ENCODE measurements at regions not wholly inside any gene's neighbourhood (a gene's known extent, or its start where the extent isn't known, plus 50 kb on each side); places are given as distances from the start of the nearest gene placed in this dataset.
A peak's percentile ranks its signal among the peaks of the same experiment; 100 is the strongest.

- no peak for DNase-seq
- TF ChIP-seq POLR2A (IDR thresholded peaks at IDR 0.05; ENCODE audit: low read length): no peak
- no peak for TF ChIP-seq GATA1 (IDR thresholded peaks at IDR 0.05; ENCODE audit: low read depth, low read length)
These were observed 366.5 kb downstream of the FOXA2 start for GRCh38 chr20:22217712-22218352.

- no peak for DNase-seq
- TF ChIP-seq POLR2A (IDR thresholded peaks at IDR 0.05; ENCODE audit: low read length) (no peak), GATA1 (IDR thresholded peaks at IDR 0.05; ENCODE audit: low read depth, low read length) (no peak)
These were observed 367.4 kb downstream of the FOXA2 start for GRCh38 chr20:22216984-22217383.

GRCh38 chr20:22214296-22214695, 370.1 kb downstream of the FOXA2 start:
- TF ChIP-seq GATA1 (IDR thresholded peaks at IDR 0.05; ENCODE audit: low read depth, low read length): no peak
- TF ChIP-seq POLR2A (IDR thresholded peaks at IDR 0.05; ENCODE audit: low read length): no peak
- no peak for DNase-seq

GRCh38 chr20:22213271-22213670, 371.1 kb downstream of the FOXA2 start:
- no peak for DNase-seq
- no peak for TF ChIP-seq POLR2A (IDR thresholded peaks at IDR 0.05; ENCODE audit: low read length)
- no peak for TF ChIP-seq GATA1 (IDR thresholded peaks at IDR 0.05; ENCODE audit: low read depth, low read length)

GRCh38 chr20:22207280-22207679, 377.1 kb downstream of the FOXA2 start:
- TF ChIP-seq POLR2A (IDR thresholded peaks at IDR 0.05; ENCODE audit: low read length) (no peak), GATA1 (IDR thresholded peaks at IDR 0.05; ENCODE audit: low read depth, low read length) (no peak)
- DNase-seq: no peak

- DNase-seq: no peak
These were observed 379.6 kb downstream of the FOXA2 start for GRCh38 chr20:22204801-22205200.

GRCh38 chr20:22182148-22182547, 402.2 kb downstream of the FOXA2 start:
- no peak for DNase-seq
- no peak for TF ChIP-seq GATA1 (IDR thresholded peaks at IDR 0.05; ENCODE audit: low read depth, low read length)
- TF ChIP-seq POLR2A (IDR thresholded peaks at IDR 0.05; ENCODE audit: low read length): no peak

More at GRCh38 chr20:22204801-22205200, 379.6 kb downstream of the FOXA2 start:
- TF ChIP-seq GATA1 (IDR thresholded peaks at IDR 0.05; ENCODE audit: low read depth, low read length) (no peak), POLR2A (IDR thresholded peaks at IDR 0.05; ENCODE audit: low read length) (no peak)

GRCh38 chr20:22180244-22180643, 404.1 kb downstream of the FOXA2 start:
- TF ChIP-seq POLR2A (IDR thresholded peaks at IDR 0.05; ENCODE audit: low read length) (no peak), GATA1 (IDR thresholded peaks at IDR 0.05; ENCODE audit: low read depth, low read length) (no peak)
- peak in 1 of 2 experiments; percentile 4 for DNase-seq

- no peak for TF ChIP-seq GATA1 (IDR thresholded peaks at IDR 0.05; ENCODE audit: low read depth, low read length)
- no peak for TF ChIP-seq POLR2A (IDR thresholded peaks at IDR 0.05; ENCODE audit: low read length)
- no peak for DNase-seq
These were observed 424.2 kb downstream of the FOXA2 start for GRCh38 chr20:22160101-22160652.

GRCh38 chr20:22159276-22159675, 425.1 kb downstream of the FOXA2 start:
- no peak for TF ChIP-seq POLR2A (IDR thresholded peaks at IDR 0.05; ENCODE audit: low read length)
- TF ChIP-seq GATA1 (IDR thresholded peaks at IDR 0.05; ENCODE audit: low read depth, low read length): no peak
- DNase-seq: no peak

- no peak for TF ChIP-seq POLR2A (IDR thresholded peaks at IDR 0.05; ENCODE audit: low read length)
- TF ChIP-seq GATA1 (IDR thresholded peaks at IDR 0.05; ENCODE audit: low read depth, low read length): no peak
- no peak for DNase-seq
These were observed 422.1 kb downstream of the PAX1 start for GRCh38 chr20:22127587-22127986.

GRCh38 chr20:22106308-22106938, 401.0 kb downstream of the PAX1 start:
- TF ChIP-seq POLR2A (IDR thresholded peaks at IDR 0.05; ENCODE audit: low read length): no peak
- TF ChIP-seq GATA1 (IDR thresholded peaks at IDR 0.05; ENCODE audit: low read depth, low read length): no peak
- peak in 1 of 2 experiments; percentile 6 for DNase-seq

GRCh38 chr20:22101606-22102005, 396.1 kb downstream of the PAX1 start:
- TF ChIP-seq POLR2A (IDR thresholded peaks at IDR 0.05; ENCODE audit: low read length): no peak
- no peak for TF ChIP-seq GATA1 (IDR thresholded peaks at IDR 0.05; ENCODE audit: low read depth, low read length)
- DNase-seq: no peak

- TF ChIP-seq POLR2A (IDR thresholded peaks at IDR 0.05; ENCODE audit: low read length) (no peak), GATA1 (IDR thresholded peaks at IDR 0.05; ENCODE audit: low read depth, low read length) (no peak)
- DNase-seq: no peak
These were observed 395.2 kb downstream of the PAX1 start for GRCh38 chr20:22100686-22101085.

GRCh38 chr20:22099348-22099747, 393.9 kb downstream of the PAX1 start:
- DNase-seq: no peak
- TF ChIP-seq POLR2A (IDR thresholded peaks at IDR 0.05; ENCODE audit: low read length): no peak

Measured in erythroblast (primary cell).